NCI-H1930 (cell line): ENCODE measurements at regions not wholly inside any gene's neighbourhood (a gene's known extent, or its start where the extent isn't known, plus 50 kb on each side); places are given as distances from the start of the nearest gene placed in this dataset.
"Not testable (repeated sequence)": the region's sequence is repeated elsewhere in the genome, so short reads cannot be mapped to it uniquely, and the experiment has no call there.

Source experiments
- DNase-seq, 2 experiments: peaks; one replicate each; lab custom pipeline; 2025; lab: John Stamatoyannopoulos, UW

DNA sequence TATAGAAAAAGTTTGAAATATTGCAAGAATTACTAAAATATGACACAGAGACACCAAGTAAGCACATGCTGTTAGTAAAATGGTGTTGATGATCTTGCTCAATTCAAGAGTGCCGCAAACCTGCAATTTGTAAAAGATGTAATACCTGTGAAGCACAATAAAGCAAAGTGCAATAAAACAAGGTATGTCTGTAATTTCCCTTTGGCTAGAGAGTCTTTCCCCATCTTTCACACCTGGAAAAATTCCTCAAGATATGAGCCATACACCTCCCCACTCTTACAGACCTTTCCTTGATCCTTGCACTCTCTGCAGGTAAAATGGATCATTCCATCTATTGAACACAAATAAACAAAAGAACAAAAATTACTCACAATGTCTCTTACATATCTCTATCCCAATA is 597.8 kb downstream of the EFNA5 start:
- DNase-seq = no peak

DNA sequence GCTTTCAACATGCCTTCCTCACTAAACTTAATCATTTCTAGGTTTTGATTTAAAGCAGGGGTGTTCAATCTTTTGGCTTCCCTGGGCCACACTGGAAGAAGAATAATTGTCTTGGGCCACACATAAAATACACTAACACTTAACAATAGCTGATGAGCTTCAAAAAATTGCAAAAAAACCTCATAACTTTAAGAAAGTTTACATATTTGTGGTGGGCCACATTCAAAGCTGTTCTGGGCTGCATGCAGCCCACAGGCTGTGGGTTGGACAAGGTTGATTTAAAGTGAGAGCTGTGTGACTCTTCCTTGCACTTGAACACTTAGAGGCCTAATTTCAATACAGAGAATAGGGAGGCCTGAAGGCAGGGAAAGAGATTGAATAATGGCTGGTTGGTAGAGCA is 598.3 kb downstream of the EFNA5 start:
- DNase-seq = no peak

DNA sequence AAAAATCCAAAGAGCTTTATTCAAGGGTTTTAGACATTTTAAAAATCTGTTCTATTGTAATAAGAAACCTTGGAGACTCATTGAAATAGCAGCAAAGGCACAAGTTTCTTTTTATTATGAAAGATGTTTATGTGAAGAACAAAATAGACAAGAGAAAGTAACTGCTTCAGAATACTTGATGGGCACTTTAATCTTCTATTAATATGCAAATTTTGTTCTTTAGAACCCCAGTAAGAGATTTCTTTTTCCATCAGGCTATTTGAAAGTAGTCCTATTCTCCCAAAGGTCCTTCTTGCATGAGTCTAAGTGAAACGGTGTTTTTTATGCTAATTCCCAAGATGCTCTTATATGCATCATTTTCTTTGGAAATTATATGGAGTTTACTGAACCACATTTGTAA is 602.0 kb downstream of the EFNA5 start:
- no peak for DNase-seq

DNA sequence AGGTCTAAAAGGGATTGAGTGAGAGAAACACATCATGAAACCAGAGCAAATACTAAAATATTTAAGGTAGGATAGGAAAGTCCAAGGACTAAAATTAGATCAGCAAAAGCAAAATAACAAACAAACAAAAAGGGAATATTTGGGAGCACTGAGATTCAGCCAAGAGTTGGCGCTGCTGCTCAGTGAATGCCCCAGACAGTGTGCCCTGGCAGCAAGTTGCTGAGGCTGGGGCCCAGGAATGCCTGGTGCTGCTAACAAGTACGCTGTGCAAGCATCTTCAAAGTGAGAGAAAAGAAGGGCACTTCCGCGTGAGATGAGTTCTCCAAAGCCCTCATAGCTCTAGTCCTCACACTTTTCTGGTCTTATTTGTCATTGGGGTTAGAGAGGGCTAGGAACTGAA is 603.3 kb downstream of the EFNA5 start:
- DNase-seq = no peak

DNA sequence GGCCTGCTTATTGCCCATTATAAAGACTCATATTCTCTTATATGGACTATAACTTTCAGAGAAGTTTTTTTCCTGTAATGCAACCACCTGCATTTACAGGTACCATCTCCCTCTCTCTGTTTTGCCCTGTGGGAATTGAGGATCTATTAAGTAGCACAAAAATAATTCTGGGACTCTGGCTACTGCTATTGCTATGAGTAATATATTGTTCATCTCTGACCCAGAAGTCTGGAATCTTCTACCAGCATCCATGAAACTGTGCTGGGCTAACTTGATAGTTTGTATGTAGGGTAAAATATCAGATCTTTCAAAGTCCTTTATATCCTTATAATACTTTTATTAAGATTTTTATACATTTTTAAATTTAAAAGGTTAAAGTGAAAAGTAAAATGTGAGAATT is 607.2 kb downstream of the EFNA5 start:
- DNase-seq = no peak

DNA sequence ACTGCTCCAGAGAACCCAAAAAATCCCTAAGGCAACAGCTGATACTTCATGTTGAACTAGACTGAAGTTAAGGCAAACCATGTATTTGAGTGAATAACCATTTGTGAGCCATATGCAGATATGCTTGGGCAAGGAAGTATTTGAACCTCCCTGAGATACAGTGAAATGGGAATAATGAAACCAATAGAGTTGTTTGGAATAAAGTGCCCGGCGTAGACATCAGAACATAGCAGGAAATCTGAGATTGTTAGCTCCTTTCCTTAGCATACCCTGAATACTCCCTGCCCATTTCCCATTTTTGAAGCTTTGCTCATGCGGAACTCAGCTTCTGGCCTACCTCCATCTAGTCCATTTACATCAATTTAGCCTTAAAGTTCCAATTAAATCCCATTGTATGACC is 611.9 kb downstream of the EFNA5 start:
- no peak for DNase-seq

DNA sequence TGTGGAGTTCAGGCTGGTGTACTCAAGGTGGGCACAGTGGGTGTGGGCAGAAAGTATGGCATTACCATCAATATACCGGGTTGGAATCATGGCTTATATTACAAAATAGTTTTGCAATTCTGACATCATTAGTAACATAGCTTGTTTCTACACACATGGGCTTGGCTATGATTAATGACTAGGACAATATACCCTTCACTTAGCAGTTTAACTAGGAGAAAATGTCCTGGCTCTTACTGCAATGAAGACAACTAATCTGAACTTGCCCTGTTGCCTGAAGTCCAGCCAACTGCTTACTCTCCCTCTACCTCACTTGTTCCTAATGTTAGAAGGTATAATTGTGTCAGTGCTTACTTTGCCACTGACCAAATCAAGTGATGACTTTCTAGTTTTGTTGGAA is 612.5 kb downstream of the EFNA5 start:
- no peak for DNase-seq

DNA sequence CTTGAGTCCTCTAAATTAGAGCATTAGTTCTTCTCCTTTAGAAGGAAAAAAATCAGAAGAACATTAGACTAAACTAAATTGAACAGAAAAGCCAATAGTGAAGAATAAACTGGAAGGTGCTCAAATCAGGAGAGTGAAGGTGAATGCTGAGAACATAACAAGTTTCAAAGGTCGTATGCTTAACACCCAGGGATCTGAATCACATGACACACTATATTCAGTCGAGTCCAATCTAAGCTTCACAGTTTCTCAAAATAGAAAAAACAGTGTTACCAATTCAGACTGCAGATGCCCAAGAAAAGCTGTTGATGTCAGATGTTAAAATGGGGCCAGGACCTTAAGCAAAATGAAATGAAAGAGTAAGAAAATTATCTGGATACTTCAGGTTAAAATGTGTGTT is 614.5 kb downstream of the EFNA5 start:
- DNase-seq = no peak

DNA sequence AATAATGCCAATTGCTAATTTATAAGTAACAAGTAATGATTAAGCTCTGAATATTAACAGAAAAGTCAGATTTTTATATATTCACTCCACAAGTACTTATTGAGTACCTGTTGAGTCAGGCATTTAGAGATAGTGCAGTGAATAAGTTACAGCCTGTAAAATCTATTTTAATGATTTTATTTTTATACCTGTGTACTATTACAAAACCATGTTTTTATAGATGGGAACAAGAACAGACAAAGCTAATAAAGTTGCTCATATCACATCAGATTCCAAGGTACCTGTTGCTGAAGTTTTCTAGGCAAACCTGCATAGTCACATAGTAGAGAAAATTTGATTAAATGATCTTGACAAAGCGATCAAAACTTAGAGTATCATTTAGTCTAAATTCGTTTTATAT is 623.7 kb downstream of the EFNA5 start:
- no peak for DNase-seq

DNA sequence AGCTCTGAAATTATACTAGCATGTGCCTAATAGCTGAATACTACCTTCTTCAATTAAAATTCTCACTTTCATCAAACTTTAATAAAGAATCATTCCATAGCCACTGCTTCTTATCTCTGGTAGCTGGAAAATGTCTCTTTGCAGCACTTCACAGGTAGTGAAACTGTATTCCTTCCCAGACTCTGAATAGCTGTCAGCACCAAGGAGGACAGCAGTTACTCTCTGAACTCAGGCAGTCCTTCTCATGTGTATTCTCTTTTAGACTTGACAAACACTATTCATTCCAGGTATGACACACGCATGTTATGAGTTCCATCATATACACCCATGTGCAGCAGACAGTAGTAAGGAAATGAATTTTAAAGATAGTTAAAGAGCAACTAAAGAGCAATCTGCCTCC is 627.1 kb downstream of the EFNA5 start:
- DNase-seq = no peak

DNA sequence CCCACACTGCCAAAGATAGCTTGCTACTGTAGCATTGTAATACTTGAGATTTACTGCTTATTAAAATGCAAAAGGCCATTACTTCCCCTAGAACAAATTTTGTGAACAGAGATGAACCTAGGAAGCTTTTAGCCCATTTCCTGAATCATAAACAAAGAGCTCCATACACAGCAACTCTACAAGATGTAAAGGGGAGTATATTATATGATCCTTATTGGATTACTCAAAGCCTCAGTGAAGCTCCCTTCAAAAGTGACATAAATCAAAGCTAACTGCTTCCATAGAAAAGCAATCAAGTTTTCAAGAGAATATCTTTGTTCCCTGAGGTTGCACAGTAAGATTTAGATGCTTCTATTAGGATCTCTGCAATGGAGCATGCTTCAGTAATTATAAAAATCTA is 629.8 kb downstream of the EFNA5 start:
- no peak for DNase-seq

DNA sequence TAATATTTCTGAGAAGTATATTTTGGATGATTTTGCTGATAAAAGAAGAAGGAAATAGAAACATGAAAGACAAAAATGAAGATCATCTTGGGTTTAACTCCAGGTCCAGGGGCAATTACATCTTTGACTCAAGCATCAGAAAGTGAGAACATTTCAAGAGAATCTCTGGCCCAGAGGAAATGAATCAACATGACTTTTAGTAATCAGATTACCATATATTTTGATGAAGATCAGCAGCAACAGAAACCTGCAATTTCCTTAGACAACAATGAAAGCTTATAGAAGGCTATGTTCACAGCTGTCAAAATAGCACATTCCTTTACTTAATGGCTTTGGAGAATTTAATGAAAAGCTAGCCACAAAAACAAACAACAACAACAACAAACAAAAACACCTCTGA is 638.1 kb downstream of the EFNA5 start:
- DNase-seq = no peak

DNA sequence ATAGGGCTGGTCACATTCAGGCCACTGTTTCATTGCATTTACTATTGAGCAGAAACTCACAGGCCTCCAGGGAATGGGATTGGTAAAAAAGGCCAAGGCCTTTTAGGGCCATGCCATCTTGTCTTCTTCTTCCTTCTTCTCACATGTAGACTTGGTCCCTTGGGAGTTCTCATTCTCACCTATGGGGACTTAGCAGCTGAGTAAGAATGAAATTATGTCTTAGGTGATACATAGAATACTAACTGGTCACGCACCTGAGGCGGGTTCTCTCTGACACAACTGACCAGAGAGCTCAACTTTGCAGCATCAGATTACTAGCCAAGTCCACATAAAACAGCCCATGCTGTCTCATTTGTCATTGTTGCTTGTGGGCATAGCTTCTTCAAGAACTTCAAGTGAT is 641.8 kb downstream of the EFNA5 start:
- DNase-seq = no peak

DNA sequence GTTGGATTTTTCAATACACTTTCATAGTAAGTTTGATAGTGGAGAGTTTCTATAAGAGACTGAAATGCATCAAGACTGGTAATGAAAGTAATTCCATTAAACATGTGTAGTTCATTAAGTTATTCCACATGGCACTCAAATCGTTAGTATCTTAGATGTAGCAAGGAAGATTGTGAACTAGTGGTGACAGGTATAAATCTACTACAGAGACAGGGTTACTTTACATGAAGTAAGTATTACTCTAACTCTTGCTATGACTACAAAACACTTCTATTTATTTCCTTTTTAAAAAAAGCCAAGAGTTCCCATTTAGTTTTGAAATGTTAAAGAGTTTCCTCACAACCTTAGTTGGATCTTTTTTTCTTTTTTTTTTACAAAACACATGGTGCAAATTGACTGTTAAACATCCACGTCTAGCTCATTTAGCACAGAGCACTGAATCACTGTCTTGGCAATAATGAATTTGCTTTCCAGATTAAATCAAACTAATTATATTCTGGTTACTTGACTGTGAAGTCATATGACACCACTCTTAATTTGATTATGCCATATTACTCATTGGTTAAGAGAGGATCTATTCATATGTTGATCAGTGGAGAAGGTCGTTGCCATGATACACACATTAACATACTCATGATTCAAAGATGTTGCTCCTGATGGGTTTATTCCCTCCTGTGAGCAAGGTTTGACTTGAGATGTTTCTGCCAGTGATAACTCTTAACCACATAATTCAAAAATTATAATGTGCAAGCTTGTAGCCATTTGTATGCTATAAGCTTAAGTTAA is 644.8 kb downstream of the EFNA5 start:
- no peak for DNase-seq

DNA sequence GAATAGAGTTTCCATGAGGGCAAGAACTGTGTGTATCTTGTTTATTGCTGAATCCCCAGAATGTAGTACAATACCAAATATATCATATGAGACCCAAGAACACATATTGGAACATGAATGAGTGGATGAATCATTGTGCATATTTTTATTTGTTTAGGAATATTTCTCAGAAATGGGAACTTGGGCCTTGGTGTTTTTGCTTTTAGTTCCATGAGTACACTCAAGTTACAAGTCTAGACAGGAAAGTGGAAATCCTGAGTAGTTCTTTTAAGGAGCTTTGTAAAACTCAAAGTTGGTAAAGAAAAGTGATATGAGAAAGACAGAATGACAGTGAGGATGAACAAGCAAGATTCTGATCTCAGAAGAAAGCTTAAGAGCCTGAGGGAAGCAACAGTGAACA is 647.0 kb downstream of the EFNA5 start:
- no peak for DNase-seq

DNA sequence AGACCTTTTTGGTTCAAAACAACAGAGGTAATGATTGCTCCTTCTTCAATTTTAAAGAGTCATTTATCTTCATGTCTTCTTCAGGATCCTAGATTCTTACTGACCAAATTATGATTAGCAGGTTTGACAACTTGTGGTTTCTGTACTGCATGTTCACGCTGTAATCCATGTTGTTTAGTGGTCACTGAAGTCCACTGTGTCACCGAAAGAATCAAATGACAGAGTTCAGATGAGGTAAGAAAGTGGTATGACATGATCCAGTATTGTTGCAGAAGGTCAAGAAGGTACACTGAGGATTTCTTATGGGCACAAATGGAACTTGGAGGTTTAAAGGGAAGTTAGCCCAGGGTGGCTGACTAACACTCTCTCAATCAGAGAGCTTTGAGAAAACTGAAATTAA is 649.2 kb downstream of the EFNA5 start:
- DNase-seq = no peak

DNA sequence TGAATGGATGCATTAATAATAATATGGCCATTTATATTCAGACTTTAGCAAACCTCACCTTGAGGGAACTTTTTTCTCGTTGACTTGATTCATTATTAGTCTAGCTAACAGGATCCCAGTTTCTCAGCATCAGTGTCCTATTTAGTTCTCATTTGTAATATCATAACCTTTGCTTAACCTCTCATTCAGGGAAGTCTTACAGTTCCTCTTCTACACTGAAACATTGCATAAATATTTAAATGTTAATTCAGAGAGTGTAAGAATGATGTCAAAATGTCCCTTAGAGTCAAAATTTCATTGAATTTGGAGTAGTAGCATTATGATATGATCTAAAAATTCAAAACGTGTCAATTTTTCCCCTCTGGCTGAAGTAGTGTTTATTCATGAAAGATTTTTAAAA is 650.1 kb downstream of the EFNA5 start:
- no peak for DNase-seq

DNA sequence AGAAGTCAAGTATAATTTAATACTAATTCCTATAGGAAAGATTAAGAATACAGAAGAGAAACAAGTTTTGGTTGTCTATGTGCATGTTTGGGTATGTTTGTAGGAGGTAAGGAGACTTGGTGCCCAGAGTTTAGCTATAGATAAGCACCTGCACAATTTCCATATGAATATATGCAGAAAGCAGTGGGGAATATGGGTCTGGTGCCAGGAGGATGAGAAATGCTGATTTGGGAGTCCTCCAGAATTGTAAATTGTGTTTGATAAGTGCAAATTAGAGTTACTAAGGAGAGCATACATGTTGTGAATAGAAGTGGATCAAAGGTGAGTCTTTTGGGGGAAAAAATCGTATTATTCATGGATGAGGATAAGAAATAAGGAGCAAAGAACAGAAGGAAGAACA is 653.1 kb downstream of the EFNA5 start:
- no peak for DNase-seq

DNA sequence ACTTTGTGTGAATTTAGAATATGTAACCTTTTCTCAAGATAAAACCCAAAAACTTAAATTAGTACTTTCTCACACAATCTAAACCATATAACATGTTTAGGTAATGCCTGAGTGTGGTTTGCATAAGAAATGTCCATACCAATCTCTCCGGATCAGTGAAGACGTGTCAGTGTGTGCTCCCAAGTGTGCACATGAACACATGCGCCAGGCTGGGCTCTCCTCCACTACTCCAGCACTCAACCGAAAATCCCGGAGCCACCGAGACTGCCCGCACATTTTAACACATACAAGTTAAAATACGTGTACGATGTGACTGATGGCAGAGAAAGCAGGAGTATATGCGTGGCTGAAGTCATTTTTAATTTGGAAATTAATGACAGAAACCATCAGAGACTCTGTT is 658.4 kb downstream of the EFNA5 start:
- DNase-seq = no peak

DNA sequence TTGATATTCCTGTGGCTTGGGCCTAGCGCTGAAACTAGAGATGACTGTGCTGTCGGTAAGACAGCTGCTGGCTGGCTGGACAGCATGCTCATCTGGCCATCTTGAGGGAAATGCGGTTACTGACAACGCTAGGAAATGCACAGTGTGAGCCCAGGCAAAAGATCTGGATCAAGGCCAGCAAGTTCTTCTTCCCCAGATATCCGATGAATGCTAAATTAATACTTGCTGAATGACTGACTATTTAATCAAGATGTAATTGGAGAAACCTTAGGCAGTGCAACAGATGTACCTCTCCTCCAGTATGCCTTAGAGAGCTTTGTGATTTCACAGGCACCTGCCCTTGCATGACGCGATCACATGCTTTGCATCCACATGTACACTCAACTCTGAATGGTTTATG is 659.1 kb downstream of the EFNA5 start:
- no peak for DNase-seq

DNA sequence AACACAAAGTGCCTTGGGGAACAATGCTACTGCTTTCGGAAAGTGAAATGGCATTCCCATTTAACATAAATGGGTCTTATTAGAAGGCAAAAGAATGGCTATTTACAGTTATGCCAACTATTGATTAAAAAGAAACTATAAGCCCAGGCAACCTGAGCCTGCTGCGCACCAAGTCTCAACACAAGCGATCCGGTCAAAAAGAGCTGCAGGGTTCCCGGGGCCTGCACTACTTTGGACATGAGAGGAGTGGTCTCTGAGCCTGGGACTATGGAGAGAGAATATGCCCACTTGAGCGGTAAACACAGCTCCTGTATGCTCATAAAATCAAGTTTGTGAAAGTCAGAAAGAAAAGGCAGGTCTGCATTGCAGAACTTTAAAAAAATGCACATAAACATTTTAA is 660.7 kb downstream of the EFNA5 start:
- DNase-seq = no peak

DNA sequence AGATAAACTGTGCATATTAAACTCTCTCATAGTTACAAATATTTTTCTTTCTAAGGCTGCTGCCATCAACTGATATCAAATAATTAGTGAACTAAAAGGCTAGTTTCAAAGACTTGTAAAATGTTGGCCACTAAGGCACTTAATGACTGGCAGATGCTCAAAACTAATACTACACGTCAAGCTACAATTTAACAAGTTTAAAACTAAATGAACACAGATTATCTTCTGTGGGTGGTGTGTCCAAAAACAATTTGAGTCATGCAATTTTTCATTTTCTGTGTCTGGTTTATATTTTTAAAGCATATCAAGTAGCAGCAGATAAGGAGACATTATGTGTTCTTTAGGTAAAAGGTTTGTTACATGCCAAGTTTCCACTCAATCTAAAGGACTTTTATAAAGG is 665.1 kb downstream of the EFNA5 start:
- DNase-seq = no peak

DNA sequence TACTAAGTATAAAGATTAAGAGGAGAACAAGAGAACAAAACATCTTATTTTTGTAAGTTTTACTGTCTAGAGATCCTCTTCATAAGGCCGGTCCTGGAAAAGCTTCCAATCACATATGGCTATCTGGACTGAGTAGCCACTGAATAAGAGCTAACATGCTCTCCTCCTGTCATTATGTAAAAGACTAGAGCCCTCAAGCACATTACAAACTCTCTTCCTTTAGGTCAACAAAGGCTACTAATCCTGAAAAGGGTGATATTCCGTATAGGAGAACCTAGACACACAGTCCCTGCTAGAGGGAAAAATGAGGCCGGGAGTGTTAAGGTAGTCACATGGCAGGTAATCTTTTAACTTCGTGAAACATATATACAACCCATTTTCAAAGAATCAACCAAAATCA is 665.6 kb downstream of the EFNA5 start:
- DNase-seq = no peak

DNA sequence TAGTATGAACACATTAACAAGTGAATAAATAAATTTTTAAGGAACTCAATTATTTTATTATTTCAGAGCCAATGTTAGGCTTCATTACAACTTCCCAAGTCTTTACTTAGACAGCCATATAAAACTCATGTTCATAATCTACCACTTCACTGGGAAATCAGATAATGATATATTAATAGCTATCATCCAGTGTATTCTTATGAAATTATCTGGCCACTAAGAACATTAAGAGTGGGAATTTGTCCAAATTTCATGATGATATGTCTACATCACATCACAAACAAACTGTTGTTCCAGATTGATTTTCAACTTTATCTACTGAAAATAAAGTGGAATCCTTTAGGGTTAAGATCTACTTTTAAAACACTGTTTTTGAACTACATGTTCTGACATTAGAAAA is 668.6 kb downstream of the EFNA5 start:
- DNase-seq = no peak

DNA sequence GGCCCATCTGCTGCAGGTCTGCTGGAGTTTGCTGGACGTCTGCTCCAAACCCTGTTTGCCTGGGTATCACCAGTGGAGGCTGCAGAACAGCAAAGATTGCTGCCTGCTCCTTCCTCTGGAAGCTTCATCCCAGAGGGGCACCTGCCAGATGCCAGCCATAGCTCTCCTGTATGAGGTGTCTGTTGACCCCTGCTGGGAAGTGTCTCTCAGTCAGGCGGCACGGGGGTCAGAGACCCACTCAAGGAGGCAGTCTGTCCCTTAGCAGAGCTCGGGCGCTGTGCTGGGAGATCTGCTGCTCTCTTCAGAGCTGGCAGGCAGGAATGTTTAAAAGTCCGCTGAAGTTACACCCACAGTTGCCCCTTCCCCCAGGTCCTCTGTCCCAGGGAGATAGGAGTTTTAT is 671.2 kb downstream of the EFNA5 start:
- not testable (repeated sequence) for DNase-seq
